HEK293 (cell line): ENCODE measurements at regions not wholly inside any gene's neighbourhood (a gene's known extent, or its start where the extent isn't known, plus 50 kb on each side); places are given as distances from the start of the nearest gene placed in this dataset.
"Not testable (repeated sequence)": the region's sequence is repeated elsewhere in the genome, so short reads cannot be mapped to it uniquely, and the experiment has no call there.

Experiments used
- CTCF ChIA-PET: fragments of 350-600 bp; formaldehyde crosslinking; extraction: SDS; loops from one replicate; lab custom pipeline; 2021; ENCODE audit warnings: antibody characterized with exemption; lab: Yijun Ruan, JAX
- POLR2A ChIA-PET: fragments of 300-600 bp; formaldehyde crosslinking; extraction: SDS; loops from one replicate; lab custom pipeline; 2020; ENCODE audit warnings: antibody characterized with exemption, inconsistent platforms; lab: Yijun Ruan, JAX
- H3K27ac ChIP-seq: fragments of 200-500 bp; sonication (Bioruptor generic); 2 replicates; pipeline ENCODE4 v1.5.1; 2014; ENCODE audit warnings: low read depth, low read length, control low read depth, inconsistent platforms; ENCODE audit errors: extremely low read depth
- H3K36me3 ChIP-seq, 2 experiments: fragments of 200-500 bp in 1 of 2; sonication (Bioruptor generic) in 1 of 2; 1 replicate in 1 of 2; 2 replicates in 1 of 2; pipeline ENCODE4 v1.5.1; 2014 to 2017; ENCODE audit warnings: inconsistent platforms in 2 of 2, low read length in 2 of 2; ENCODE audit not compliant: control insufficient read depth in 2 of 2, insufficient read depth in 1 of 2
- H3K4me1 ChIP-seq: fragments of 200-500 bp; sonication (Bioruptor generic); 2 replicates; pipeline ENCODE4 v1.5.1; 2014; ENCODE audit warnings: mild to moderate bottlenecking, low read length, inconsistent platforms; ENCODE audit not compliant: control insufficient read depth, insufficient read depth
- H3K4me3 ChIP-seq: 2 replicates; pipeline ENCODE4 v1.5.1; 2011; ENCODE audit warnings: low read depth, mild to moderate bottlenecking, control low read depth, low read length, moderate library complexity
- H3K9me3 ChIP-seq: fragments of 200-500 bp; sonication (Bioruptor generic); 2 replicates; pipeline ENCODE4 v1.5.1; 2014; ENCODE audit warnings: low read depth, low read length, inconsistent platforms; ENCODE audit not compliant: control insufficient read depth, insufficient read depth
- AEBP2 ChIP-seq: fragments of 450-650 bp; formaldehyde crosslinking; IDR thresholded peaks from 2 replicates; pipeline ENCODE4 v1.5.1; 2016; ENCODE audit warnings: missing biosample characterization, missing genetic modification characterization, borderline replicate concordance
- BCL6B ChIP-seq: fragments of 450-650 bp; formaldehyde crosslinking; IDR thresholded peaks from 2 replicates; pipeline ENCODE4 v1.5.1; 2017; ENCODE audit warnings: missing biosample characterization, missing genetic modification characterization
- ZNF138 ChIP-seq: fragments of 450-650 bp; formaldehyde crosslinking; IDR thresholded peaks from 2 replicates; pipeline ENCODE4 v1.5.1; 2016; ENCODE audit warnings: missing biosample characterization, missing genetic modification characterization, borderline replicate concordance
- ZNF175 ChIP-seq: fragments of 450-650 bp; formaldehyde crosslinking; IDR thresholded peaks from 2 replicates; pipeline ENCODE4 v1.5.1; 2016; ENCODE audit warnings: missing biosample characterization, missing genetic modification characterization
- ZNF239 ChIP-seq: fragments of 450-650 bp; formaldehyde crosslinking; IDR thresholded peaks from 2 replicates; pipeline ENCODE4 v1.5.1; 2016; ENCODE audit warnings: missing biosample characterization, missing genetic modification characterization
- ZNF266 ChIP-seq: fragments of 450-650 bp; formaldehyde crosslinking; IDR thresholded peaks from 2 replicates; pipeline ENCODE4 v1.5.1; 2016; ENCODE audit warnings: missing biosample characterization, missing genetic modification characterization, low read depth
- ZNF311 ChIP-seq: fragments of 450-650 bp; formaldehyde crosslinking; IDR thresholded peaks from 2 replicates; pipeline ENCODE4 v1.5.1; 2017; ENCODE audit warnings: missing biosample characterization, missing genetic modification characterization, borderline replicate concordance
- ZNF555 ChIP-seq: fragments of 450-650 bp; formaldehyde crosslinking; conservative IDR thresholded peaks from 2 replicates; pipeline ENCODE4 v1.5.1; 2017; ENCODE audit warnings: missing biosample characterization, mild to moderate bottlenecking, missing genetic modification characterization, inconsistent platforms
- ZNF621 ChIP-seq: fragments of 450-650 bp; formaldehyde crosslinking; IDR thresholded peaks from 2 replicates; pipeline ENCODE4 v1.5.1; 2017; ENCODE audit warnings: missing biosample characterization, missing genetic modification characterization
- ZNF670 ChIP-seq: fragments of 450-650 bp; formaldehyde crosslinking; IDR thresholded peaks from 2 replicates; pipeline ENCODE4 v1.5.1; 2016; ENCODE audit warnings: missing biosample characterization, missing genetic modification characterization, low read depth
- TF ChIP-seq, protein P1 (sequence below): fragments of 450-650 bp; formaldehyde crosslinking; IDR thresholded peaks from 2 replicates; pipeline ENCODE4 v1.5.1; 2016; ENCODE audit warnings: missing biosample characterization, missing genetic modification characterization, low read depth
- TF ChIP-seq, protein P2 (sequence below): fragments of 450-650 bp; formaldehyde crosslinking; IDR thresholded peaks from 2 replicates; pipeline ENCODE4; 2016; ENCODE audit warnings: missing biosample characterization, missing genetic modification characterization

GRCh38 chr3:177793451-177793850 lies 596.2 kb upstream of the TBL1XR1 start (continued):
- no peak for TF ChIP-seq BCL6B (tag by site-specific recombination)
- TF ChIP-seq ZNF555 (tag by site-specific recombination): no peak
- TF ChIP-seq ZNF175 (tag by site-specific recombination): no peak
- TF ChIP-seq, protein P1, sequence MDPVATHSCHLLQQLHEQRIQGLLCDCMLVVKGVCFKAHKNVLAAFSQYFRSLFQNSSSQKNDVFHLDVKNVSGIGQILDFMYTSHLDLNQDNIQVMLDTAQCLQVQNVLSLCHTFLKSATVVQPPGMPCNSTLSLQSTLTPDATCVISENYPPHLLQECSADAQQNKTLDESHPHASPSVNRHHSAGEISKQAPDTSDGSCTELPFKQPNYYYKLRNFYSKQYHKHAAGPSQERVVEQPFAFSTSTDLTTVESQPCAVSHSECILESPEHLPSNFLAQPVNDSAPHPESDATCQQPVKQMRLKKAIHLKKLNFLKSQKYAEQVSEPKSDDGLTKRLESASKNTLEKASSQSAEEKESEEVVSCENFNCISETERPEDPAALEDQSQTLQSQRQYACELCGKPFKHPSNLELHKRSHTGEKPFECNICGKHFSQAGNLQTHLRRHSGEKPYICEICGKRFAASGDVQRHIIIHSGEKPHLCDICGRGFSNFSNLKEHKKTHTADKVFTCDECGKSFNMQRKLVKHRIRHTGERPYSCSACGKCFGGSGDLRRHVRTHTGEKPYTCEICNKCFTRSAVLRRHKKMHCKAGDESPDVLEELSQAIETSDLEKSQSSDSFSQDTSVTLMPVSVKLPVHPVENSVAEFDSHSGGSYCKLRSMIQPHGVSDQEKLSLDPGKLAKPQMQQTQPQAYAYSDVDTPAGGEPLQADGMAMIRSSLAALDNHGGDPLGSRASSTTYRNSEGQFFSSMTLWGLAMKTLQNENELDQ (tag by site-specific recombination): no peak

DNA sequence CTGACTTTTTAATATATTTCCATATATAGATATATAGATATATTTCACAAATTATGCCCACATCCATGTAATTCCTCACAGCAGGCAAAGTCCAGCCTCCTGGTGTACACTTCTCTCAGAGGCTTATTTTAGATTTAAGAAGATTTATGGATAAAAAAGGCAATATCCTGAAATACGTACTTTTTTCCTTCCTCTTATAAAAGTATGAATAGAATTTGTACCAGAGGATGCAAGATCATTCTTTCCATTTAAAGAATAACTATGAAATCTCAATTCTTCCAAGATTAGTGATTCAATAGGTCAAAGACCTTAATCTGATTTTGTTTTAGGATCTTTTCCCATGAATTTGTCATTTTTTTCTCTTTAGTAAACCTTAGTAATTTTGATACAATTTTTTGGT lies 597.9 kb upstream of the TBL1XR1 start:
- CTCF ChIA-PET: no interaction called here
- Histone ChIP-seq H3K36me3 (no peaks in the 10 kb centered on the region), H3K4me1 (no peaks in the 10 kb centered on the region), H3K4me3 (no peak overlapping the region), H3K9me3 (no peaks in the 10 kb centered on the region)
- no peak for TF ChIP-seq ZNF621
- no peak for TF ChIP-seq ZNF555 (tag by site-specific recombination)
- no peak for TF ChIP-seq ZNF670 (tag by site-specific recombination)
- TF ChIP-seq, protein P2, sequence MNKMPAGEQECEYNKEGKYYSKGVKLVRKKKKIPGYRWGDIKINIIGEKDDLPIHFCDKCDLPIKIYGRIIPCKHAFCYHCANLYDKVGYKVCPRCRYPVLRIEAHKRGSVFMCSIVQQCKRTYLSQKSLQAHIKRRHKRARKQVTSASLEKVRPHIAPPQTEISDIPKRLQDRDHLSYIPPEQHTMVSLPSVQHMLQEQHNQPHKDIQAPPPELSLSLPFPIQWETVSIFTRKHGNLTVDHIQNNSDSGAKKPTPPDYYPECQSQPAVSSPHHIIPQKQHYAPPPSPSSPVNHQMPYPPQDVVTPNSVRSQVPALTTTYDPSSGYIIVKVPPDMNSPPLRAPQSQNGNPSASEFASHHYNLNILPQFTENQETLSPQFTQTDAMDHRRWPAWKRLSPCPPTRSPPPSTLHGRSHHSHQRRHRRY (tag by site-specific recombination): no peak
- TF ChIP-seq ZNF266 (tag by site-specific recombination): no peak
- no peak for TF ChIP-seq ZNF239 (tag by site-specific recombination)
- TF ChIP-seq ZNF311 (tag by site-specific recombination): no peak
- no peak for TF ChIP-seq ZNF138 (tag by site-specific recombination)
- TF ChIP-seq, all 188 proteins: peak for 0
- H3K27ac ChIP-seq: no peak overlapping the region
- POLR2A ChIA-PET: no interaction called here

DNA sequence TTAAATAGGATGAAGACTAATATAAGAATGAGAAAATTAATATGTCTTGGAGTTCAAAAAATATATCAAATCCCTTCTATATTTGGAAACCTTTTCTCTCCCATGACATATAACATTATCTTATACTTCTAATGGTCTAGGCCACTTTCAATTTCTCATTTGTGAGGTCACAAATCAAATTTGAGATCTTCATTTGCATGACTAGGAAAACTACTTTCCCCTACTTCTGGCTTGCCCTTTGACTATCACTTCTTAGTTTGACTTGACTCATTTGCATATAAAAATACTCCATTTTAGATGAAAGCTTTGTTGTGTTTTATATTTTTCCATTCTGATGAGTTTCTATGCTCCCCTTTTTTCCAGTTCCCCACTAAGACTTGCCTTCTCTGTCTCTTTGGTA lies 598.6 kb upstream of the TBL1XR1 start:
- Histone ChIP-seq H3K27ac (no peak overlapping the region), H3K4me3 (no peak overlapping the region), H3K9me3 (no peaks in the 10 kb centered on the region), H3K36me3 (no peaks in the 10 kb centered on the region), H3K4me1 (no peaks in the 10 kb centered on the region)
- ChIA-PET POLR2A (no interaction called here), CTCF (interaction anchor here (0.6 kb wide), 1 partner anchor 37 kb away, joined by 3 read pairs; no protein-coding TSS in a partner anchor)
- TF ChIP-seq AEBP2 (tag by site-specific recombination): no peak

DNA sequence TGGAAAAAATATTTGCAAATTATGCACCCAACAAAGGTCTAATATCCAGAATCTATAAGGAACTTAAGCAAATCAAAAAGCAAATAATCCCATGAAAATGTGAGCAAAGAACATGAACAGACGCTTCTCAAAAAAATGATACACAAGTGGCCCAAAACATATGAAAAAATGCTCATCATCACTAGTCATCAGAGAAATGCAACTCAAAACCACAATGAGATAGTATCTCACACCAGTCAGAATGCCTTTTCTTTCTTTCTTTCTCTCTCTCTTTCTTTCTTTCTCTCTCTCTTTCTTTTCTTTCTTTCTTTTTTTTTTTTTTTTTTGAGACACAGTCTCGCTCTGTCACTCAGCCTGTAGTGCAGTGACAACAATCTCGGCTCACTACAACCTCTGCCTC lies 602.9 kb upstream of the TBL1XR1 start:
- H3K4me1 ChIP-seq, H3K36me3 ChIP-seq, H3K4me3 ChIP-seq, CTCF ChIA-PET, H3K27ac ChIP-seq, H3K9me3 ChIP-seq, POLR2A ChIA-PET: not testable (repeated sequence)
